LHCN-M2 (cell line): ENCODE measurements at regions not wholly inside any gene's neighbourhood (a gene's known extent, or its start where the extent isn't known, plus 50 kb on each side); places are given as distances from the start of the nearest gene placed in this dataset.
"Not testable (repeated sequence)": the region's sequence is repeated elsewhere in the genome, so short reads cannot be mapped to it uniquely, and the experiment has no call there.

Source experiments
- DNase-seq: peaks from one replicate; pipeline ENCODE4 v3.0.0-alpha.2; 2012; ENCODE audit warnings: low read depth

- peak; percentile 56 for DNase-seq
Observed at GRCh38 chr1:199404191-199404590, 623.3 kb upstream of the NR5A2 start.

GRCh38 chr1:199404976-199405375 is 622.5 kb upstream of the NR5A2 start:
- DNase-seq, result peak; percentile 51

- no peak for DNase-seq
Observed at GRCh38 chr1:199405634-199406196, 621.8 kb upstream of the NR5A2 start.

- DNase-seq, result no peak
Observed at GRCh38 chr1:199410462-199410861, 617.0 kb upstream of the NR5A2 start.

- DNase-seq, result no peak
Observed at GRCh38 chr1:199411506-199411905, 616.0 kb upstream of the NR5A2 start.

GRCh38 chr1:199422206-199422605 is 605.3 kb upstream of the NR5A2 start:
- peak; percentile 76 for DNase-seq

GRCh38 chr1:199447906-199448305 is 579.6 kb upstream of the NR5A2 start:
- peak; percentile 14 for DNase-seq

GRCh38 chr1:199448646-199449045 is 578.9 kb upstream of the NR5A2 start:
- DNase-seq, result no peak

GRCh38 chr1:199449221-199449620 is 578.3 kb upstream of the NR5A2 start:
- no peak for DNase-seq

GRCh38 chr1:199449681-199450080 is 577.8 kb upstream of the NR5A2 start:
- no peak for DNase-seq

- no peak for DNase-seq
Observed at GRCh38 chr1:199452627-199453026, 574.9 kb upstream of the NR5A2 start.

GRCh38 chr1:199453723-199454122 is 573.8 kb upstream of the NR5A2 start:
- no peak for DNase-seq

GRCh38 chr1:199460933-199461332 is 566.6 kb upstream of the NR5A2 start:
- DNase-seq, result no peak

- DNase-seq, result peak; percentile 63
Observed at GRCh38 chr1:199463521-199464127, 563.9 kb upstream of the NR5A2 start.

GRCh38 chr1:199466961-199467360 is 560.5 kb upstream of the NR5A2 start:
- peak; percentile 31 for DNase-seq

GRCh38 chr1:199472018-199472417 is 555.5 kb upstream of the NR5A2 start:
- DNase-seq, result peak; percentile 17

GRCh38 chr1:199472978-199473377 is 554.5 kb upstream of the NR5A2 start:
- no peak for DNase-seq

- DNase-seq, result no peak
Observed at GRCh38 chr1:199474738-199475137, 552.8 kb upstream of the NR5A2 start.

GRCh38 chr1:199482426-199482825 is 545.1 kb upstream of the NR5A2 start:
- DNase-seq, result no peak

GRCh38 chr1:199489594-199489993 is 537.9 kb upstream of the NR5A2 start:
- no peak for DNase-seq

GRCh38 chr1:199490769-199491527 is 536.6 kb upstream of the NR5A2 start:
- peak; percentile 89 for DNase-seq

- no peak for DNase-seq
Observed at GRCh38 chr1:199495432-199495831, 532.1 kb upstream of the NR5A2 start.

GRCh38 chr1:199498802-199499201 is 528.7 kb upstream of the NR5A2 start:
- DNase-seq, result not testable (repeated sequence)
